ENCODE measurements at regions not wholly inside any gene's neighbourhood (a gene's known extent, or its start where the extent isn't known, plus 50 kb on each side); places are given as distances from the start of the nearest gene placed in this dataset.
A peak's percentile ranks its signal among the peaks of the same experiment; 100 is the strongest.

DNA sequence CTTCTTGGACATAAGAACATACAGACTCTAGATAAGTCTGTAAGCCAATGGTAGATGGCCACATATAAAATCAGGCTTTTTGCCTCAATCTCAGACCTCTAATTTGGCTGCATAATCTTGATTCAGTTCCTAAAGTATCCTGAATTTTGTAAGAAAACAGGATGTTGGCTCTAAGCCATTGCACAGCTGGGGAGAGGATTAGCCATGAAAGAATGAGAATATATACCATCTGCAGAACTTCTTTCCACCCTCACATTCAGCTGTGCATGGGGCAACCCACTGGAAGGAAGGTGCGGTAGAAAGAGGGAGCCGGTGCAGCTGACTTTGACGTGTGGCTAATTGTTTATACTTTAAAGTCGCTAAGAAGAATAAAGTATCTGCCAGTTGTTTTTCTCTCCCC lies 1061.6 kb upstream of the FAM98A start:
- DNase-seq, result no peak

DNA sequence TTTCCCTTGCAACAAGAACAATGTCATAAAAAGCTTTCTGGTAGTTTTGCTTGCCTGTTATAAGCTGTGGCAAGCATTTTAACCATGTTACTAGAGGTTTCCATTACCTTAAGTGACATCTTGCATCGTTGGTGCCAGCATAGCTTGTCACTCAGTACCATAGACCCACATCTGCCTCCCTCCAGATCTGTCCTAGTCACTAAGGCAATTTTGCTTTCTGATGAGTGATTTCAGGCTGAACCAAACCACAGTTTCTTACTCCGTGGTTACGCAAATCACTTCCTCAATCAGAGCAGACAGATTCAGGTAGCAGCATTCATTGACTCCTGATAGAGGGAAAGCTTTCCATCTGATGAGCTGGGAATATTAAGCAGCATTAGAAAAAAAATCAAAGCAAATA lies 1057.5 kb upstream of the FAM98A start:
- no peak for DNase-seq

GRCh38 chr2:34652636-34653035 lies 1053.5 kb upstream of the FAM98A start:
- DNase-seq, result no peak

GRCh38 chr2:34646901-34647300 lies 1047.8 kb upstream of the FAM98A start:
- no peak for DNase-seq

DNA sequence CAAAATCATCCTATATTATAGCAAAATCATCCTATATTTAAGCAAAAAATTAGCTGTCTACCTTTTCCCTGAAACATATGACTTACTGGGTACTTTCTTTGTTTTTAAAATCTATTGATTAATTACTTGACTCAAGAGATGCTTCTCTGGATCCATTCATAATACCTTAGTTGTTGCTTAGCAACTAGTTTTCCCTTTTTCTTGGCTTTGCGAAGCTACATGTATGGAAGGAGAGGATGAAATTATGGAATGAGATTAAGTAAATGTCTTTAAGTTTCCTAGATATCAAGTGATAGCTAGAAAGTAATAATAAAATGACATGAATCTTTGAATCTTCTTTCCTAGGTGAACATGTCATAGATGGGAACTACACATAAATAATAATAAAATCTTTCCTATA lies 1033.2 kb upstream of the FAM98A start:
- DNase-seq, result no peak

DNA sequence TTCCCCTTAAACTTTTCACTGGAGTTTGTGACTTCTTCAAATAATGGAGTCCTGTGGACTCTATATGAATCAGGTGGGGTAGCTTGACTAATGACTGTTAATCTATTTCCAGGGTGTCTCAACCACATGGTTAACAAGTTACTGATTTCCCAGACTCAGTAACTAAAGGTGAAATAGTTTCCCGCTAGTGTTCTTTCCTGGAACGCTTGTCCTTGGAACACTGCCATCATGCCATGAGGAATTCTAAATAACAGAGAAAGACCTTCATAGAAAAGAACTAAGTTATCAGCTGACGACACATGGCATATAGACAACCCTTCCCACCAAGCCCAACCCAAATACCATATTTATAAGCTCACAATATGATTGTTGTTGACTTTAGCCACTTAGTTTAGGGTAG lies 1027.9 kb upstream of the FAM98A start:
- DNase-seq, result no peak

GRCh38 chr2:34604164-34604563 lies 1005.1 kb upstream of the FAM98A start:
- no peak for DNase-seq

DNA sequence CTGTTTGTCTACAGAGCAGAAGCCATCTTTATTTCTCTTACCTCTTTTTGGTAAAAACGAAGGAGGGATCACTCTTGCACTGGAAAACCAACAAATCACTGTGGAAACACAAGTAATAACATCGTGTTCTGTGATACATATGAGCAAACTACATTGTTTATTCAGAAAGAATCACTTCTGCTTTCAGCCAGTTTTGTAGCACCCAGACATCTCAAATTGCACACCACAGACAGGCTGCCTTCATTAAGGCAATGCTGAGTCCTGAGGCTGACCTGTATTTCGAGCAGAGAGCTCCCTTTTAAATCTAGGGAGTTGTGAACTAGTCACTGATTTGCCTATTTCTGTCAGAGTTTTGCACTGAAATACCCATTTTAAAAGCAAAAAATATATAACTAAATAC lies 1003.2 kb upstream of the FAM98A start:
- DNase-seq, result peak; percentile 4

GRCh38 chr2:34601561-34601960 lies 1002.5 kb upstream of the FAM98A start:
- no peak for DNase-seq

GRCh38 chr2:34578641-34579040 lies 979.5 kb upstream of the FAM98A start:
- no peak for DNase-seq

- peak; percentile 2 for DNase-seq
These were observed 971.3 kb upstream of the FAM98A start for GRCh38 chr2:34570266-34570872.

DNA sequence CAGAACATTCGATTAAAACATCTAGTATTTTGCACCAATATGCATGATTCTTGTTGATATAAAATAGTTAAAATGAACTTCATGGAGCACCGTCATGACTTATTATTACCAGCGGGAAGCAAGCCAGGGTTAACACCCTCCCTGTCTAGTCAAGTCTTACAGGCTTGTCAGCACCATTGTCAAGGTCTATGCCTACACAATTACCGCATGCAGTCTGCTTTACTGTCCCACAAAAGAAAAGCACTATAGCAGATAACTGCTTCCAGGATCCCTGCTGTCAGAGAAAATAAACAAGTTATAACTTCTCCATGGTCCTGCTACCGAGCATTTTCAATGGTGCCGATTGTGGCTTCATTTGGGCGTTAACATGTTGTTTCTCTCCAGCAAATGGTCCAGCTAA lies 968.0 kb upstream of the FAM98A start:
- no peak for DNase-seq

GRCh38 chr2:34552337-34552736 lies 953.2 kb upstream of the FAM98A start:
- no peak for DNase-seq

GRCh38 chr2:34549710-34550345 lies 950.7 kb upstream of the FAM98A start:
- DNase-seq, result no peak

GRCh38 chr2:34547900-34548299 lies 948.8 kb upstream of the FAM98A start:
- DNase-seq, result no peak

GRCh38 chr2:34547340-34547739 lies 948.2 kb upstream of the FAM98A start:
- DNase-seq, result no peak

GRCh38 chr2:34545486-34546136 lies 946.5 kb upstream of the FAM98A start:
- DNase-seq, result no peak

DNA sequence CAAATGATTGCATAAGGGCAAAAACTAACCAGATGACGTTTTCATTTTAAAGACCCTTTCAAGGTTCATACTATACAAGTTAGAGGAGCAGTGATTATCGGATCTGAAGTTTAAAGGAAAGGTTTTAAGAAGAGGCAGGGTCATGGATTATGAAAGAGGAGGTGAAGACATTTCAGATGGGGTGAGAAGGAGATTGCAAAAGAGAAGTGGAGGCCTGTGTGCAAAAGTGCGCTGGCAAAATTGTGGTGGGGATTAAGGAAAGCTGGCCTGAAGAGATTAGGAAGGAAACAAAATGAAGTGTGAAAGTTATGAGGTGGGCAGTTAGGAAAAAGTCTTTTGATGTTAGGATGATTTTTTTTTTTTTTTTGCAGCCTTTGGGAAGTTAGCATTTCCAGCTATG lies 935.7 kb upstream of the FAM98A start:
- no peak for DNase-seq

GRCh38 chr2:34534341-34534740 lies 935.2 kb upstream of the FAM98A start:
- DNase-seq, result no peak

DNA sequence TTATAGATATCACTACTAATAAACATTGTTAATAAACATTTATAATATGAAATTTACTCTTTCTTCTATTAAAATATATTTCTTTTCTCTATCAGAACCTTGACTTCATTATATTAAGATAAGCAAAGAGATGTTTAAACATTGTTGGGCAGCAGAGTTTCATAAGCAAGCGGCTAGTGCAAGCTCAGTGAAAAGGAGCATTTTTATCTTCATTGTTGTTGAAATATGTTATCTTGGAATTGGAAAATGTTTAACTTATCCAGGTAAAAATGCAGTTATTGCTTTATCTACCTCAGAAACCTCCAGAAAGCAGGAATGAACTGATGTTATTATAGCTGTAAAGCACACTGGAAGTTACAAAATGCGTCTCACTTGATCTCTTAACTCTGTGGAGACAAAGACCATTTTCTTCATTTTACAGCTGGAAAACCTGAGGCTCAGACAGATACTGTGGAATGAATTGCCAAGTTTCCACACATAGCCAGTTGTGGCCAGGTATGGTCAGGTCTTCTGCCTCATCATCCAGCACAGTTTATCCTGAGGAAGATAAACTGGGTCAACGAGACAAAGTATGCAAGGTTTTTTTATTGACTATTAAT lies 934.6 kb upstream of the FAM98A start:
- DNase-seq, result no peak

DNA sequence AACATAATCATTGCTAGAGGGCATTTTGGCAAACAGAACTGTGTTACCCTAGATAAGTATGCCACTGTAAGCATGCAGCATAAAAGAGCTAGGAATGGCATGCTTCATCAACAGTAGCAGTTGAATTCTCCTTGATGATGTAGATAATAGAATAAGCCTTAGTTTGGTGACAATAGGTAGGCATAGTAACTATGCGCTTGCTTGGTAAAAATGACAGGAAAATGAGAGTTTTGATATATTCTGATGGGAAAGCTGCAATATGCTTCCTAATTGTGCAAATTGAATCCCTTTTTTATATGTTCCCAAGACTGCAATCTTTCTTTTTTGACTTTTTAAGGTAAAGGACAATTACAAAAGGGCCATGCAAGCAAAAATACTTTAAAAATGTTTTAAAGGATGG lies 930.9 kb upstream of the FAM98A start:
- no peak for DNase-seq

GRCh38 chr2:34523958-34524514 lies 924.9 kb upstream of the FAM98A start:
- no peak for DNase-seq

GRCh38 chr2:34519659-34520058 lies 920.6 kb upstream of the FAM98A start:
- no peak for DNase-seq

GRCh38 chr2:34498561-34498960 lies 899.5 kb upstream of the FAM98A start:
- DNase-seq, result no peak

Data from MV-4-11 (cell line).